Muscle layer of colon (tissue), 2 donors: ENCODE measurements at regions not wholly inside any gene's neighbourhood (a gene's known extent, or its start where the extent isn't known, plus 50 kb on each side); places are given as distances from the start of the nearest gene placed in this dataset.

Experiments used
- H3K27ac ChIP-seq: one replicate; pipeline ENCODE4 v1.7.0; 2013; ENCODE audit warnings: low read depth, mild to moderate bottlenecking, low read length, moderate library complexity
- H3K27me3 ChIP-seq, 2 donors: one replicate each; pipeline ENCODE4 v1.7.0; 2013; ENCODE audit warnings: low read length in 2 of 2, mild to moderate bottlenecking in 2 of 2; ENCODE audit not compliant: insufficient read depth in 2 of 2, control insufficient read depth in 1 of 2
- H3K36me3 ChIP-seq: one replicate; pipeline ENCODE4 v1.7.0; 2013; ENCODE audit warnings: mild to moderate bottlenecking, low read length; ENCODE audit not compliant: insufficient read depth
- H3K4me1 ChIP-seq: one replicate; pipeline ENCODE4 v1.7.0; 2013; ENCODE audit warnings: mild to moderate bottlenecking, low read length; ENCODE audit not compliant: insufficient read depth
- H3K4me3 ChIP-seq, 2 donors: one replicate each; pipeline ENCODE4 v1.7.0; 2013; ENCODE audit warnings: low read length in 2 of 2, low read depth in 1 of 2, mild to moderate bottlenecking in 1 of 2, moderate library complexity in 1 of 2
- H3K9ac ChIP-seq: one replicate; pipeline ENCODE4 v1.7.0; 2013; ENCODE audit warnings: low read length
- H3K9me3 ChIP-seq: one replicate; pipeline ENCODE4 v1.7.0; 2013; ENCODE audit warnings: mild to moderate bottlenecking, low read length
- donor health status: abdominal sarcoma.
- donor health status: Adenocarcinoma of cecum.

GRCh38 chr12:128076188-128076587, 190.8 kb upstream of the TMEM132C start:
- Histone ChIP-seq H3K36me3 (no peaks in the 10 kb centered on the region), H3K27me3 (no peaks in the 10 kb centered on the region), H3K27ac (no peak overlapping the region), H3K9me3 (no peaks in the 10 kb centered on the region), H3K9ac (no peak overlapping the region), H3K4me3 (no peak overlapping the region), H3K4me1 (no peaks in the 10 kb centered on the region)

DNA sequence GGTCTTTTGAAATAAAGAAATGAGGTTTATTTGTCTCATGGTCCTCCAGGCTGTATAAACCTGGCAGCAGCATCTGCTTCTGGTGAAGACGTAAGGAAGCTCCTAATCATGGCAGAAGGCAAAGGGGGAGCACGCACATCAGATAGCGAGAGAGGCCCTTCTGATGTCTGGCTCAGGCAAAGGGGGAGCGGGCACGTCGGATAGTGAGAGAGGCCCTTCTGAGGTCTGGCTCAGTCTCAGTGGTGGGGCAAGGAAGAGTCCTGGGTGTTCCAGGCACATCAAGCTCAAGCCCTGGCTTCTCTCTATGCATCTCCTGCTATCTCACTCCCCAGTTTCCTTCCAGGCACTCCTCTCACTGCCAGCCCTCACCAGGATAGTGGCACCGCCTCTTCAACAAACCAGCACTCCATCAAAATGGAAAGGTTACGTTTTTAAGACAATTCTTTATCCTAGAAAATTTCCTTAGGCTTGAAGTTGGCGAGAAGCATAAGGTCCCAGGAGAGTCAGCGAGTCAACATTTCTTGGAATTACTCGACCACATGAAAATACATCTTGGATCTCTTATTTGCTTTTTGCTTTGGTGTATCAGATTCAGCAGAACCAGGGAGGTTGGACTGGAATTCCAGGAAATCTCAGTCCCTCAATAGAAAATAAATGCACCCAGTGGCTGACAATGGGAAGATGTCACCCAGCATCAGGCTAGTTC, 189.6 kb upstream of the TMEM132C start:
- Histone ChIP-seq H3K4me1 (no peaks in the 10 kb centered on the region), H3K27ac (no peak overlapping the region), H3K27me3 (no peaks in the 10 kb centered on the region)

DNA sequence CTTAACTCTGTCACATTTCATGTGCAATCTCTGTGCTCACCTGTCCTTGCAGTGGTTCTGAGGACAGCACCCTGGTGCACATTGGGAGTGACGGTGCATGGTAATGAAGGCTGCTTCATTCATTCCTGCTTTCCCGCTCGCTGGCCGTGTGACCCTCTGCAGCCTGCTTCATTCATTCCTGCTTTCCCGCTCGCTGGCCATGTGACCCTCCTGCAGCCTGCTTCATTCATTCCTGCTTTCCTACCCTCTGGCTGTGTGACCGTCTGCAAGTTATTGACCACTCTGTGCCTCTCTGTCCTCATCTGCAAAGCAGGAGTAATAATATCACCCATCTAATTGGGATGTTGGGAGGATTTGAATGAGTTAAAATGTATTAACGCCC, 189.1 kb upstream of the TMEM132C start:
- no peak overlapping the region for H3K27ac ChIP-seq
- no peaks in the 10 kb centered on the region for H3K36me3 ChIP-seq
- no peak overlapping the region for H3K4me3 ChIP-seq
- H3K9ac ChIP-seq, result no peak overlapping the region
- H3K4me1 ChIP-seq, result no peaks in the 10 kb centered on the region
- H3K9me3 ChIP-seq, result no peaks in the 10 kb centered on the region
- no peaks in the 10 kb centered on the region for H3K27me3 ChIP-seq

More for the DNA sequence above, 189.6 kb upstream of the TMEM132C start:
- Histone ChIP-seq H3K36me3 (no peaks in the 10 kb centered on the region), H3K4me3 (no peak overlapping the region), H3K9ac (no peak overlapping the region), H3K9me3 (no peaks in the 10 kb centered on the region)

GRCh38 chr12:128078301-128078971, 188.5 kb upstream of the TMEM132C start:
- H3K27ac ChIP-seq, result no peak overlapping the region
- no peaks in the 10 kb centered on the region for H3K4me1 ChIP-seq
- H3K36me3 ChIP-seq, result no peaks in the 10 kb centered on the region
- no peak overlapping the region for H3K4me3 ChIP-seq
- no peaks in the 10 kb centered on the region for H3K9me3 ChIP-seq
- no peak overlapping the region for H3K9ac ChIP-seq
- H3K27me3 ChIP-seq, result no peaks in the 10 kb centered on the region

DNA sequence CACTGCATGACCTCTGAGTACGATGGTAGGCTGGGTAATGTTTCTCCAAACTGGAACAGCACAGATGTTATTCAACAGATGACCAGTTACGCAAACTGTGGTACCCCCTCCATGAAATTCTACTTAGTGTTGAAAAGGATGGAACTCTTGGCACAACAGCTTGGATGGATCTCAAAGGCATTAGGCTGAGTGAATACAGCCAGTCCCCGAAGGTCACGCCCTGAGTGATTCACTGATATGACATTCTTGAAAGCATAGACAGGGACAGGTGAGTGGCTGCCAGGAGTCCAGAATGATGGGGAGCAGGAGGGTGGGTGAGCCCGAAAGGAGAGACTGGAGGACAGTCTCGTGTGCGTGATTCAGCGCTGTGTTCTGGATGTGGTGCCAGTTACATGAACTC, 187.5 kb upstream of the TMEM132C start:
- no peak overlapping the region for H3K27ac ChIP-seq
- H3K9me3 ChIP-seq, result no peaks in the 10 kb centered on the region
- no peak overlapping the region for H3K4me3 ChIP-seq
- H3K9ac ChIP-seq, result no peak overlapping the region
- no peaks in the 10 kb centered on the region for H3K27me3 ChIP-seq
- no peaks in the 10 kb centered on the region for H3K36me3 ChIP-seq
- no peaks in the 10 kb centered on the region for H3K4me1 ChIP-seq

- no peaks in the 10 kb centered on the region for H3K4me1 ChIP-seq
- no peak overlapping the region for H3K4me3 ChIP-seq
- H3K27me3 ChIP-seq, result no peaks in the 10 kb centered on the region
- H3K27ac ChIP-seq, result no peak overlapping the region
- H3K36me3 ChIP-seq, result no peaks in the 10 kb centered on the region
- H3K9me3 ChIP-seq, result no peaks in the 10 kb centered on the region
- H3K9ac ChIP-seq, result no peak overlapping the region
These were observed 183.7 kb upstream of the TMEM132C start for GRCh38 chr12:128083132-128083729.

- Histone ChIP-seq H3K36me3 (no peaks in the 10 kb centered on the region), H3K9ac (no peak overlapping the region), H3K9me3 (no peaks in the 10 kb centered on the region), H3K4me3 (no peak overlapping the region), H3K4me1 (no peaks in the 10 kb centered on the region), H3K27me3 (no peaks in the 10 kb centered on the region), H3K27ac (no peak overlapping the region)
These were observed 178.0 kb upstream of the TMEM132C start for GRCh38 chr12:128088926-128089325.

DNA sequence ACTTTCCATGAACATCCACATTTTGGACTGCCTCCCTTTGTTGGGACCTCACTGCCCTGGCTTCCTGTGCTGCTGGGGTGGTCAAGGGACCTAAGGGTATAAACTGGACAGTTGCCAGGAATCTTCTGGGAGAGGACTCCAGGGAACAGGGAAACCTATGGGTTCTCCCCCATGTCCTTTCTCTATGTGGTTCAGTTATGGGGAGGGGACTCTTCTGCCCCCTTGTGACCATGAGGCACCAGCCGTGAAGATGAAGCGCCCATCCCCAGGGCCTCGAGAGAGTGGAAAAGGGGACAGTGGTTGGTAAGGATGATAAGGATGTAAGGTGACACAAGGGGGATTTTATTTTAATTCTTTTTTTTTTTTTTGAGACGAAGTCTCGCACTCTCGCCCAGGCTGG, 177.0 kb upstream of the TMEM132C start:
- no peaks in the 10 kb centered on the region for H3K4me1 ChIP-seq
- H3K9me3 ChIP-seq, result no peaks in the 10 kb centered on the region
- no peak overlapping the region for H3K4me3 ChIP-seq
- H3K36me3 ChIP-seq, result no peaks in the 10 kb centered on the region
- no peak overlapping the region for H3K27ac ChIP-seq
- no peaks in the 10 kb centered on the region for H3K27me3 ChIP-seq
- no peak overlapping the region for H3K9ac ChIP-seq

DNA sequence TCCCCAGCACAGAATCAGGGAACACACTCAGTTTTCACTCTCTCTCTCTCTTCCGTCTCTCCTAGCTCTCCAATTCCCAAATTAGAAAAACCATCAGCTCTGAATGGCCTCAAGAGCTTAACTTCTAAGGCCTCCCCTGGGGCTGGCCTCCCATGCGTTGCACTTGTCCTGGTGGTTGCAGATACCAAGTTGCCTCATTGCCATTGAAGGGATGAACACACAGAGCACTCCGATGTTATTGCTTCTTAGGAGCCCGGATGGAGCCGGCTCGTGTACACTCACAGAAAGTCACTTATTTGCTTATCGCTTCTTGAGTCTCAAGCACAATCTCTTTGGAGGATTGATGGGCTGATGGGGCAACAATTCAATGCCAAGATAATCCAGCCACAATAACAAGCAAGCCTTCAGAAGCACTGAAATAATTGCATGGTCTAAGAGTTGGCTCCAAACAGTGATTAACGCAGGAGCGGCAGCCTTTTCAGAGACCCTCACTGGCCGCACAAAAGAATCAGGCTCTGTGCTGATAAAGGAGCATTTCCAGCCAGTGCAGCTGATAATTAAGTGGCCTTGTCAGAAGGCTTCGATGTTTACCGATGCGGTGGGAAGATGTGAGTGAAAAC, 175.8 kb upstream of the TMEM132C start:
- Histone ChIP-seq H3K9me3 (no peaks in the 10 kb centered on the region), H3K36me3 (no peaks in the 10 kb centered on the region), H3K4me3 (no peak overlapping the region), H3K4me1 (no peaks in the 10 kb centered on the region), H3K27me3 (no peaks in the 10 kb centered on the region), H3K9ac (no peak overlapping the region), H3K27ac (no peak overlapping the region)

GRCh38 chr12:128091951-128092382, 175.0 kb upstream of the TMEM132C start:
- Histone ChIP-seq H3K9me3 (no peaks in the 10 kb centered on the region), H3K4me1 (no peaks in the 10 kb centered on the region), H3K27ac (no peak overlapping the region), H3K27me3 (no peaks in the 10 kb centered on the region), H3K4me3 (no peak overlapping the region), H3K9ac (no peak overlapping the region), H3K36me3 (no peaks in the 10 kb centered on the region)

GRCh38 chr12:128098730-128099129, 168.2 kb upstream of the TMEM132C start:
- Histone ChIP-seq H3K27me3 (no peaks in the 10 kb centered on the region), H3K4me1 (no peaks in the 10 kb centered on the region), H3K9ac (no peak overlapping the region), H3K27ac (no peak overlapping the region), H3K9me3 (no peaks in the 10 kb centered on the region), H3K36me3 (no peaks in the 10 kb centered on the region), H3K4me3 (no peak overlapping the region)
